GM19467 (cell line): ENCODE measurements at regions not wholly inside any gene's neighbourhood (a gene's known extent, or its start where the extent isn't known, plus 50 kb on each side); places are given as distances from the start of the nearest gene placed in this dataset.

ENCODE experiments used
- ATAC-seq: cut with Tn5 transposase; IDR thresholded peaks from one replicate; pipeline ENCODE4 v1.9.1; 2021; ENCODE audit warnings: mild to moderate bottlenecking, moderate library complexity; ENCODE audit not compliant: unreplicated experiment

DNA sequence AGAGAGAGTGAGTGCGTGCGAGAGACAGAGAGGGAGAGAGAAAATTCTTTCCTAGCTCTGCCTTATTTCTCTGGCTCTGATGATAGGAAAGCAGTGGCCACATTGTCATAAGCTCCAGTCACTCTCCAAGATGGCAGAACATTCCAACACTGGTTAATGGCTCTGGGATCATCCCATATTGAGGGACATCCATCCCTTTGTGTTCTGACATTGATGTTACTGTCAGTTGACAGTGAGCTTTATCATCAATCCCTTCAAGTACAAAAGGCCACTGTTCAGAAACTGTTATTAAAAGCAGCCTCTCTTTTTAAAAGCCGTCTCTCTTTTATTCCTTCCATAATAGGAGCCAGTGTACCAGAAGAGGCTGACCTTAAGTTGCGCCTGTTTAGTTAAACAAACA is 1084.9 kb upstream of the RBFOX1 start:
- ATAC-seq: no peak

GRCh38 chr16:6247150-6247549 is 1085.5 kb upstream of the RBFOX1 start:
- ATAC-seq: no peak

- no peak for ATAC-seq
Measured at GRCh38 chr16:6246266-6246665, 1086.4 kb upstream of the RBFOX1 start.

- no peak for ATAC-seq
Measured at GRCh38 chr16:6232056-6232455, 1100.6 kb upstream of the RBFOX1 start.

GRCh38 chr16:6231398-6231797 is 1101.2 kb upstream of the RBFOX1 start:
- no peak for ATAC-seq

DNA sequence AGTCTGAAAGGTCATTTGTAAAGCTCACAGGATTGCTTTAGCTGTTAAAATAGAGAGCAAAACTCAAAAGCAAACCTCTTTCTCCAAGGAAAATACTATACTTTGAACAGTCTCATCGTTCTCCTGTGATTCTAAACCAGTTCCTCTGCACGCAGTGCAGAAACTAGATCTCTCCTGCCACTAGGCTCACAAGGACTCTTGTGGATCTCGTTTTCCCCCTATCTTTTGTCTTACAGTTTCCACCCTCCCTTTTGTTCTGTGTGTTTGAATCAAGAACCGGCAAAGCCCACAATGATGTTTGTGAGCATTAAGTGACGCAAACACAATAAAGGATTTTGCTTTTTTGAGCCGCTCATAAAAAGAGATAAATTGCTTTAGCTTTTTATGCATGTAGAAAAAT is 1103.5 kb upstream of the RBFOX1 start:
- no peak for ATAC-seq

DNA sequence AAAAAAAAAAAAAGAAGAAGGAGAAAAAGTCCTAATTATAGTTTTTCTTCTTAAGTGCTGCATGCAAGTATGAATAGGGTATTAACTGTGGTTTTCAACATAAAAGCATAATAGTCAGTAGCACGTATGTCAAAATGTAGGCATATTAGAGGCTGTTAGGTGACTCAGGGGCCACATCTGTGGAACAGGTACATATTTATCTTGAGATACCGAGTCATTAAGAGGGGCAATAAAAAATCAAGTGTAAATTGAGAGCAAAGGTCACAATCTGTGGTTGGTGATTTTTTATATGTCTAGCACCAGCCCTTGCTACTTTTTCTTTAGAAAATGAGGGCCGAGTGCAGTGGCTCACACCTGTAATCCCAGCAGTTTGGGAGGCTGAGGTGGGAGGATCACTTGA is 1113.8 kb upstream of the RBFOX1 start:
- no peak for ATAC-seq

- ATAC-seq: no peak
Measured at GRCh38 chr16:6216836-6217235, 1115.8 kb upstream of the RBFOX1 start.

- no peak for ATAC-seq
Measured at GRCh38 chr16:6211644-6212043, 1114.0 kb upstream of the EEF2KMT start.

- ATAC-seq: no peak
Measured at GRCh38 chr16:6209355-6209930, 1111.8 kb upstream of the EEF2KMT start.

DNA sequence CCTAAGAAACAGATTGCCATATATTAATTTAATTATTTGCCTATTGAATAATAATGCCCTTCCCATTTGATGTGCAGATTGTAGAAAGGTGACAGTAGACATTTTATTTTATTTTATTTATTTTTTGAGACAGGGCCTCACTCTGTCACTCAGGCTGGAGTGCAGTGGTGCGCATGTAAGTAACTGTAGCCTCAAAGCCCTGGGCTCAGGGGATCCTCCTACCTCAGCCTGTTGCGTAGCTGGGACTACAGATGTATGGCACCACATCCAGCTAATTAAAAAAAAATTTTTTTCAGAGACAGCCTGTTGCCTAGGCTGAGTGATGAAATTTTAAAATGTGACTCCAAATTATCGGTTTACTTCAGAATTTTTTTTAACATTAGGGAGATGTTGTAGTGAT is 1110.0 kb upstream of the EEF2KMT start:
- ATAC-seq: no peak

DNA sequence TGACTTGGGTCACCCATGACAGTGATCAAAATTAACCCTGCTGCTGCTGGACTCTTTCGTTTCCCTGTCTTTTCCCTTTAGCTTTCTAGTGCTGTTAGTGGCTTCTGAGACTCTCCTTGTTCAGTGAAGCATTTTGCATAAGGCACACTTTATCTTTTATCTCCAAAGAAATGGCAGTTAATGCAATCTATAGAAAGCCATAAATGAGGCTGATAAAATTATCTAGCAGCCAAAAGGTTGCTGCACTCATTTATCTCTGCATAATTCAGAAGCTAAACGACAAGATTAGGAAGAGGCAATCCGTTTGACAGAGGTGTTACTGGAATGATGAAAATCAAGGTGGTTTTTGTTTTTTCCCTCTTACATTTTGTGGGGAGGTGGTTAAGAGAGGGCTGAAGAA is 1109.5 kb upstream of the EEF2KMT start:
- no peak for ATAC-seq

GRCh38 chr16:6206080-6206479 is 1108.5 kb upstream of the EEF2KMT start:
- no peak for ATAC-seq

GRCh38 chr16:6204945-6205344 is 1107.3 kb upstream of the EEF2KMT start:
- no peak for ATAC-seq

GRCh38 chr16:6200861-6201260 is 1103.3 kb upstream of the EEF2KMT start:
- no peak for ATAC-seq

GRCh38 chr16:6200271-6200670 is 1102.7 kb upstream of the EEF2KMT start:
- no peak for ATAC-seq

DNA sequence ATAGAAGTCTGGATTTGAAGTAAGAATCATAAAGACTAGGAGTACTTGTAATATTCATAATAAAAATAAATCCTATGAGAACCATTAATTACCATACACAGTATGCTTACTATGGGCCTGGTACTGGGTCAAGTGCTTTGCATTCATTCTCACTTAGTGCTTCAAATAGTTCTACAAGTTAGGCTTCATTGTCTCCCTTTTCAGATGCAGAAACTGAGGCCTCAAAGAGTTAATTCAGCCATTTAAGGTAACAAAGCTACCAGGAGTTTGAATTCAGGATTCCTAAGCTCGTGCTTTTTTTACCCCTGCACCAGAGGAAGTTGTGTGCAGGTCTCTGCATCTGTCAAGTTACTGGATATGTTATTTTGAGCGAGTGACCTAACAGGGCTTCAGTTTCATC is 1098.4 kb upstream of the EEF2KMT start:
- no peak for ATAC-seq

- no peak for ATAC-seq
Measured at GRCh38 chr16:6193718-6194117, 1096.1 kb upstream of the EEF2KMT start.

GRCh38 chr16:6192984-6193383 is 1095.4 kb upstream of the EEF2KMT start:
- no peak for ATAC-seq

DNA sequence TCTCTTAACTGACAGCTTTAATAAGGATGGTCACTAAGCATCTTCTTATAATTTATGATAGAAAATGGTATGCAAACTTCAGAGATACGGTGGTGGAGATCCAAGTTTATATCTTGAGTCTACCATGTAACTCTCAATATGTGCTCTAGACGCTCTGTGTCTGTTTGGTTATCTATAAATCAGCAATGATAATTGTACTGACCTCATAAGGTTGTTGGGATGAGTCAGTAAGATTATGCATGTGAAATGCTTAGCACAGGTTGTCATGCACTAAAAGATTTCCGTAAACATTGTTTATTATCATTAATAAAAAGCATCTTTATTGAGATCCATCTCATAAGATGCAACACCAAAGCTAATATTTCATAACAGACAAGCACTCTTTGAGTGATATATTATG is 1094.9 kb upstream of the EEF2KMT start:
- no peak for ATAC-seq

GRCh38 chr16:6190776-6191175 is 1093.2 kb upstream of the EEF2KMT start:
- no peak for ATAC-seq

DNA sequence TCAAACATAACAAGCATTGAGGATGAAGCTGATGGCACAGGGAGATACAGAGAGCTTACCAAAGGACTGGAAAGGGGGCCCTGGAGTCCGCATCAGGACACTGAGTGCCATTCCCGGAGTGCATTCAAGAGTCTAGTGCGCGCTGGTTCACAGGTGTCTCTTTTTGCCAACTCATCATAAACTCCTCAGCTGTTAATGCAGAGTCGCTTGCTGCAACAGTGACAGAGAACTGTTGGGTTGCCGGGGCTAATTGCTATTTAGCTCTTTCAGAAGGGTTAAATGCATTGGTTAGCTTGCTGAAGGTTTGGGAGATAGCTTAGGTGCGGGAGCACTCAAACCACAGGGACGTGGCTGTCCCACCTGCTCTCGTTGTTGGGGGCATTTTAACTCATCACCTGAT is 1091.6 kb upstream of the EEF2KMT start:
- no peak for ATAC-seq

DNA sequence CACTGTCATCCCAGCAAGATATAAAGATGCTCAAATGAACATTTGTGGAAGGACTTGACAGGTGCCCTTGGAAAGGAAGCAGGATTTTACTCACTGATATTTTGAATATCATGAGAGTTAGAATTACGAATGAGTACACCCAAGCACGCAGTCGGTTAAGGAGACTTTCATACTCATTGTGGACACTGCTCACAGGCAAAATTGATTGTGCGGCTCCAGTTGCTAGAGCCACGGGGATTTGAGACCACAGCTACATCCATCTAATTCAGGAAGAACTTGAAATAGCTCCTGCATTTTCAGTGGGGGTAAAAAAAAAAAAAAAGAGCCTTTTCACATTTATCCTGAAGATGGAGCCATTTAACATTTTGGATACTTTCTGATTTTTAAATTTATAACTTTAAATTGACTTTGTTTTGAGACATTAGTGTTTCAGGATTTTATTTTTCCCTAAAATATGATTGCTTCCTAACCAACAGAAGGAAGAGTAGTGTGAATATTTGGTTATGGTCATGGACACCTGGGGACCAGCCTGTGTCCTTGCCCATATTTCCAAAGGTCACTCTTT is 1080.1 kb upstream of the EEF2KMT start:
- ATAC-seq: no peak
